Stimulated activated CD8-positive, alpha-beta memory T cell treated with anti-CD3 and anti-CD28 coated beads, Interleukin-7, amount 100 ng/mL, for 4 hours (primary cell): ENCODE measurements at regions not wholly inside any gene's neighbourhood (a gene's known extent, or its start where the extent isn't known, plus 50 kb on each side); places are given as distances from the start of the nearest gene placed in this dataset.

ENCODE experiments used
- DNase-seq, 2 donors: peaks; one replicate each; pipeline ENCODE4 v3.0.0-alpha.2; 2020; ENCODE audit warnings: low read depth in 2 of 2

DNA sequence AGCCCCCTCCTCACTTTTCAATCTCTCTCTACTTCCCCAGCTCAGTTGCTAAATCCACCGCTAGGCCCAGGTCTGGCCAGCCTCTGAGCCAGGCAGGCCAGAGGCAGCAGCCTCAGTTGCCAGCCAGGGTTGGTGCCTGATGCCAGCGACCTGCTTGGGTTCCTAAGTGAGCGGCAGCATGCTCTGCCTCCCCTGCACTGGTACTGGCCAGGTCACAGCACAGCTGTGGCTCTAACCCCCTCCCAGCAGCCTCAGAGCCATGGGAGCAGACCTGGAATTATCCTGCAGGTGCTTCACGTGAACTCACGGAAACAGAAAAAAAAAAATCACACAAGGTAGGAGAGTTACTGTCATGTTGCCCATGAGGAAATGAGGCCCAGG is 82.5 kb upstream of the ATF3 start:
- no peak for DNase-seq

DNA sequence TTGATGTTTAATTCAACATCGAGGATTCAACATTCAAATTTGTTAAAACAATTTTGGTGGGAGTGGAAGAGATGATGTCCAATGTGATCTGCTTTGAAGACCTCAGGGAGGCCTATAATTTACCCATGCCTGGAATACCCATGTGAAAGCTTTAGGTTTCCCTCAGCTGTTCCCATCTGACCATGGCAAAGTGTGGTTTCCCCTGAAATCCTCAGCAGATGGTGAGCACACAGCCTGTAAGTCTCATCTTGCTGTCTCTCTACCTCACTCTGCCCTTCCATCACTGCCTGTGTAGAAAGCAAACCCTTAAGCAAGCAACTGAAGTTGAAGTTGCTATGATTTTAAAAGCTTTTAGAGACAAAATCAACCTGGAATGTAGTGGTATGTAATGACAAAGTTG is 80.1 kb upstream of the ATF3 start:
- no peak for DNase-seq

DNA sequence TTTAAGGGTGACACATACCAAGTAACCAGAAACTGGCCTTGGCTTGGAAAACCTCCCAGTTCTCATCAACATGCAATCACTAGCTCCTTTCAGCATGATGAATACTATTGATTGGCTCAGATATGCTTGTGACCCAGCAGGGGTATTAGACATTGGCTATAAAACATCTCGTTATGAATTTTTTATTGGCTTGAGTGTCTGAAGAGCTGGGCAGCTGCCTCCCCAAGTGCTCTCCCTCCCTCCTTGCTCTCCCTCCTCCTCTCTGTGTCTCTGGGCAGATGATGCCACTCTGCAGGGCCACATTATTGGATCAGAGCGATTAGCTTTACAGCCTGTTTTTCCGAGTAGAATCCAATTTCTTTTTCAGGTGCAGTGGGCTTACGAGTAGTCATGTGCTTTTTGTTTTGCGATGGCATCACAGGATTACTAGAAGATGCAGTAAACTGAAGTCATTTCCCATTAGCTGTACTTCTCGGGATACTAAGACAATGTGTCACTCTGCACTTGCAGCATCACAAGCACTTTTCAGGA is 79.3 kb upstream of the ATF3 start:
- no peak for DNase-seq

DNA sequence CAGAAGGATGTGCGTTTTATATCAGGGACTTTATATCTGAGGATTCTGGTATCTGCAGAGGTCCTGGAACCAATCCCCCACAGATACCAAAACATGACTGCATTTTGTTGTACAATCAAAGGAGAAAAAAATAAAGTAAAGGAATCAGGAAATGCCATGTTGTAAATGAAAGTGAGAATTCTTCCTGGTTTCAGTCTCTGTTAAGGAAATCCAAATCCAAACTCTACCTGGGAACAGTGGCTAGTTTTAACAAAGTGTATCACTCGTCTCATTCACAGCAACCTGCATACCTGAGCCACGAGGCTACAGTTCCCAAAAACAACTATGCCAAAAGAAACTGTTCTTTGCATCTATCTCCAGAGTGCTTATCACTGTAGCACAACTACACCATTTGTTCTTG is 77.3 kb upstream of the ATF3 start:
- no peak for DNase-seq

DNA sequence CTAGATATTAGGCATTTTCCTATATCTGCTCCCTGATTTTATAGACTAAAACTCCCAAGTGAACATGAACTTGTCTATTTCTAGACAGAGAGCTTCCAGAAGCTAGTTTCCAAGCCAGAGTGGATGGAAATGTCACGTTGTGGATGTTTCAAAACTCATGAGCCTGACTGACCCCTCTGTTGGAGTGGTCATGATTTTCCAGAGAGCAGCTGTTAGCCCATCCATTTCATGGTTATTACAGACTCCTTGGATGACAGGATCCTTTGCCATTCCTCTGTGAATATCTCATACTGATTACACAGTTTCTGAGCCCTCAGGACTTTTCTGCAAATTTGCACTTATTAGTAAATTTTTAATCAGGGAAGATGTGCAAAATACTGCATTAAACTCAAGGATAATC is 76.8 kb upstream of the ATF3 start:
- no peak for DNase-seq

DNA sequence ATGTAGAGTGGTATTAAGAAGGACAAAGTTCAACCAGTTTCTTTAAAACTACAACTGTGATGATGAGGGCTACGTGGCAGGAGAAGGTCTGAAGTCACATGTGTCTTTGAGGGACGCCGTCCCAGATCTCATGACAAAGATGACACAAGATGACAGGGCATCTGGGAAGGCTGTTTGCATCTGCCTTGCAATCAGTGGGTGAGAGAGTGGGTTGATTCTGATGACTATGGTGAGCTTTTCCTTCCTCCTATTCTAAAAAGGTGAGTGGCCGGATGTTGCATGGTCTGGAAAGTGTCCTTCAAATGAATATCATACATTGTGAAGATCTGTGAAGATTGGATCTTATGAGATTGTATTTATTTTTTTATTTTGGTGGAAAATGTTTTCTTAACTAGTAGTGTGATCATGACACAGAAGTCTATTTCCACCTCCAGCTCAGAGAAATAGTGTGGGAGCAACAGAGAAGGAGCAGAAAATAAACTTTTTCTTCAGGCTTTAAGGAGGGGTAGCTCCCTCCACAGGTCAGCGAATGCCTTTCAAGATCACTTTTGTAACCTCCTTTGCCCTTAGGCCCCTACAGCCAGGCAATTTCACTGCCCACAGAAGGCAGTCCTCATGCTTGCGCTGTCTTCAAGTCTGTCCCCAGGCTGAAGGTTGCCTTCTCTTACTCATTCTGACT is 76.0 kb upstream of the ATF3 start:
- no peak for DNase-seq

DNA sequence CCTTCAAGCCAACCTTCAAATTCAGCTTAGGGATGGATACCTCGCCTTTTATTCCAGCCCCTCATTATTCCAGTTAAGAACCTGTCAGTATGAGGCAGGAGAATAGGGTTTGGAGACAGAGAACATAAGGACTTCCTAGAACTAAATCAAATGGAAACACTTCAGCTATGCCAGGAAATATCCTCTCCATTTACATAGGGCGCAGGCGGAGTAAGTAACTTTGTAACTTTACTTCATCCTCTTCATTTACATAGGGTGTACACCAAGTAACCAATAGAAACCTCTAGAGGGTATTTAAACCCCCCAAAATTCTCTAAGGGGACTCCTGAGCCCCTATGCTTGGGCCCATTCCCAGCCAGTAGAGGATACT is 75.4 kb upstream of the ATF3 start:
- DNase-seq, result no peak

DNA sequence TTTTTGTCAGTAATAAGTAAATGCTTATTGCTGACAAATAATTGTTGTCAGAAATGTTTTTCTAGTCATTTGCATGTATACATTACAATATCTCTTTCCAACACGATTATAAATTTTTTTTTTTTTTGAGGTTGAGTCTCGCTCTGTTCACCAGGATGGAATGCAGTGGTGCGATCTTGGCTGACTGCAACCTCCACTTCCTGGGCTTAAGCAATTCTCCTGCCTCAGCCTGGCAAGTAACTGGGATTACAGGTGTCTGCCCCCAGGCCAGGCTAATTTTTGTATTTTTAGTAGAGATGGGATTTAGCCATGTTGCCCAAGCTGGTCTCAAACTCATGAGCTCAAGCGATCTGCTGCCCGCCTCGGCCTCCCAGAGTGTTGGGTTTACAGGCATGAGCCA is 72.0 kb upstream of the ATF3 start:
- no peak for DNase-seq

DNA sequence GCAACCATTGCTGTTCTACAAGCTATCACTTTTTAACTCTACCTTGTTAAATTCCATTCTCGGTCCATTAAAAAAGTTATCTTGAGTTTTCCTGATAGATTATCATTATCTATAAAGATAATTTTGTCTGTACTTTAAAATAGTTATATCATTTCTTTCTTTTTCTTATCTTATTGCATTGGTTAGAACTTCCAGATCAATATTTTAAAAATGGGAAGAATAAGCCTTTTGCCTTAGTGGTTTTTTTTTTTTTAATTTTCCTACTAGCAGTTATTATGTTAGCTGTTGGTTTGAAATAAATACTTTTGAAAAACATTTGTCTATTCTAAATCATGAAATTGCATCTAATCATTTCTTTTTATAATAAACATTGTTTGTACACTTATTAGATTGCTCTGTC is 71.0 kb upstream of the ATF3 start:
- no peak for DNase-seq

DNA sequence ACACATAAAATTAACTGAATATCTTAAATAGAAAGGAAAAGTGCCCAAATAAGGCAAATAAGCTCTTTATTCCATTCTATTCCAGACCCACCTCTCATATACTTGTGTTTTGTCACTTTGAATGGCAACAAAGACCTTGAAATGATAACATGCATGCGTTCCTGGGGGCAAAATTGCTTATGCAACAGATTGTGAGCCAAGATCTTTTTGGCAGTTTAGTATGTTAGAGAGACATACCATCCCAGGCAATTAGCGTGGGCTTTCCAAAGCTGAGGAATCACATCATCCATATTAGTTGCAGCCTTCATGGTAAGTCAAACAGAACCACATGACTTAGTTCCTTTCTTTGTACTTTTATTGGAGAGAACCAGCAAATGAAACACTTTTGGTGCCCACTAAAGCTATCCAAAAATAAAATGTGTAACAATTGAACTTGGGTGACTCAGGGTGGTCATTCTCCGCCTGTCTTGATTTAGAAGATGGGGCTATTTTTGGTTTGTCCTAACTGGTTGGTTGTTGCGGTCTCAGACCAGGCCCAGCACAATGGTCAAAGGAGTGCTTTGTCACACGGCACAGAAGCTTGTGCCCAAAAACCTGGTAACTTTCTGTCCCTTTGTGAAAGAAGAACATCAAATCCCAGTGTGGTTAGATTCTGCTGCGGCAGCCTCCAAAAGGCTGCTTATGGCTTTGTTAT is 68.7 kb upstream of the ATF3 start:
- DNase-seq, result no peak

DNA sequence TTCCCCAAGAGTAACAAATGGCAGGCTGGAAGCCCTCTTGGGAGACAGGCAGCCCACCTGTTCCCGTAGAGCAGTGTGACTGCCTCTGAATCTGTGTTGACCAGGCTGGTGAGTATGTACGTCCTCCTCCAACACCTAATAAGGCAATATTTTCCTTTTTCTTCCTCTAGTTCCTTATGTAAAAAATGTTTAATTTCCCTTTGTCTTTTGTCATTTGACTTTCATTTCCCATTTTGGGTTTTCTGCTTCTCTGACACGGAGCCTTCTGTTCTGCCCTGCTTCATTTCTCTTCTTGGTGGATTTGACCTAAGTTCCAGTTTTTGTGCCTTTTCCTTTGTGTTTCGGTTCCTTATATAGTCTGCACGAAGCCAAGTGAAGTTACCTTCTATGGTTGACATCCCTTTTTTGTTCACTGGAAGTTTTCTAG is 65.8 kb upstream of the ATF3 start:
- no peak for DNase-seq

DNA sequence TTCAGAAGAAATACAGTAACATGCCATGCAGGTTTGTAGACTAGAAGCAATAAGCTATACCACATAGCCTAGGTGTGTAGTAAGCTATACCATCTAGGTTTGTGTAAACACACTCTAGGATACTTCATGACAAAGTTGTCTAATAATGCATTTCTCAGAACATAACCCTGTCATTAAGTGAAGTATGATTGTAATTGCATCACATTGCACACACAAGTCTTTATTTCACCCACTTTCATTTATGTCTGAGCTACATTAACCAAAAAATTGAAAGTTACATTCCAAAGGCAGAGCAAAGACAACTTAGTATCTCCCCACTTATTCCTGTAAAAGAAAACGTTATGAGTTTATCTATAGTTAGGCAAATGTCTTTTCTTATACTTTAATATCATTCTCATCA is 64.5 kb upstream of the ATF3 start:
- DNase-seq, result no peak

DNA sequence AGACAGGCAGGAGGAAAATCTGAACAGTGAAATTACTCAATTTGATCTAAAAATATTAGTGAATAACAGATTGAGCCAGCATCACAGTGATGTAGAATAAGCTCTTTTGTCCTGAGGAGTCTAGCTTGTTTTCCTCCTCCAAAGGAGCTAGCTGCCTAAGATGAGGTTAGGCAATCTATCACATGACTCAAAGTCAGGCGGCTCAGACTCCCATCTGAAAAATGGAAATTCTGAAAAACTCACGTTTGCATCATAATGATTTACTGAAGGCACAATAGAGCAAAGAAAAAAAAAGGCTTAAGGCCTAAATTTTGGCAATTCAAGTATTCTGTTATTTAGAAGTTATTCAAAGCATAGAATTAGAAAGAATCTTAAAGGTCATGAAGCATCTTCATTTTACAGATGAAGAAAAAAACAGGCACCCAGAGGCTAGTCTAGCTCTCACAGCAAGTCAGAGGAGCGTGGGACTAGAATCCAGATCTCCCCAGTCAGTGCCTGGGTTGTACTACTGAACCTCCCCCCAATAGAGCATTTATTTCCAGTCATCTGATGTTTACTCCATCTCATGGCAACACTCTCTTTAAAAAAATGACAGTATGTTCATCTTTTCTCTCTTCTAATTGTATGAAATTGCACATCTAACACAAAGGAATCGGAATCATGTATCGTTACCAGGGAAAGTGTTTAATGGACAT is 62.5 kb upstream of the ATF3 start:
- no peak for DNase-seq

DNA sequence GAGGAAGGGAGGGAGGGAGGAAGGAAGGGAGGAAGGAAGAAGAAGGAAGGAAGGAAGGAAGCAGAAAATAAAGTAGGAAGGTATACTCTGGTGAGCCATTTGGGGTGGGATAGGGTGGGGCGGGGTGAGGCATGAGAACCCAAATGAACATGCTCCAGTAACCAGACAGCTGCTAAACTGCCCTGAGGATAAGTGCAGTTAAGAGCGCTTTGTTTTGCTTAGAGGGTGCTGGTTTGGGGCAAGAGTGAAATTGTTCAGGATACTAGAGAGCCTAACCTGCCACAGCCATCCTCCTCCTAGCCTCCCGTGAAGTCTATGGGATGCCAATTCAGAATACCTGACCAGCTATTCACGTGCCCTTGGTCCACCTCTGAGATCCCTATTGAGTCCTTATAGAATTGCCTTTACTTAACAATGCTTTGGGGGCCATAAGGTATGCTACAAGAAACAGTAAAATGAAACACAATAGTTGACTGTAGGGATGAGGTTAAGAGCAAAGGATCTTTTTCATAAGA is 59.0 kb upstream of the ATF3 start:
- no peak for DNase-seq

DNA sequence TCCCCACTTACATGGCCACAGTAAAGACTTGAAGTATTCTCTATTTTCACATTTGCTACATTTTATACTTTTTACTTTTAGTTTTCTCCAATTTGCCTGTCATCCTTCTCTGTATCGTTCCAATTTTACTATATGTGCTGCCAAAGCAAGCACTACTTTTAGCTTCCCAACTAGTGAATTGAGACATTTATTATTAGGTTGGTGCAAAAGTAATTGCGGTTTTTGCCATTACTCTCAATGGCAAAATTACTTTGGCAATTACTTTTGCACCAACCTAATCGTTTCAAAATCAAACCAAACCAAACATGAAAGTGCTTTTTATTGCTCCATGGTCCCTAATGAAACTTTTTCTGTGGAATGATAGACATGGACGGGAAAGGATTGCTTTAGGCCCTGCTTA is 56.6 kb upstream of the ATF3 start:
- DNase-seq, result no peak

DNA sequence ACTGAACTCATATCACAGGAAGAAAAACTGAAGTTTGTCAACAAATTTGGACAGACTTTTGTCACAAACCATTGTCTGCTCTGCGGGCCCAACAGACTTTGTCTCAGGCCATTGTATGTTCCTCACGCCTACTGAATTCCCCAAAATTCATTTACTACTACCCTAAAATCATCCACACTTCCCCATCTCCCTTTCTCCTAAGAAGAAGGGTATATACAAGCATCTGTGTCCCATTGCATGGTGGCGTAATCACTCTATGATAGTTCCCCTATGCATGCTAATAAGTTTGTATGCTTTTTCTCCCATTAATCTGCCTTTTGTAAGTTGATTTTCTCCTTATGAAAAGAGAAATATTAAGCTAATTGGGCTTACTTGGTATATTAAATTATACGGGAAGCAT is 54.9 kb upstream of the ATF3 start:
- DNase-seq, result no peak

DNA sequence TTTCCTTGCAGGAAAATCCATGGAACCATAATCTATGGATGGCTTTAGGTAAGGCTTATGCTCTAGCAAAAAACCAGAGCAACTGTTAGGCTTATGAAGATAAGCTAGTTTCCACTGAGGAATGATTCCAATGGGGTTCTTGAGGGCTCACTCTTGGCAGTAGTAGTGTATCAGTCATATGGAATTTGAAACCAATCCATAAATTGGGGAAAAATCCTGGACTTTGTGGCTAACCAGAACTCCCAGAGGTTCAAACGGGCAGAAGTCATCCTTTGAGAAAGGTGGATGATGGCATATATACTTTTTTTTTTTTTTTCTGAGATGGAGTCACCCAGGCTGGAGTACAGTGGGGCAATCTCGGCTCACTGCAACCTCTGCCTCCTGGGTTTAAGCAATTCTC is 54.2 kb upstream of the ATF3 start:
- DNase-seq, result no peak

DNA sequence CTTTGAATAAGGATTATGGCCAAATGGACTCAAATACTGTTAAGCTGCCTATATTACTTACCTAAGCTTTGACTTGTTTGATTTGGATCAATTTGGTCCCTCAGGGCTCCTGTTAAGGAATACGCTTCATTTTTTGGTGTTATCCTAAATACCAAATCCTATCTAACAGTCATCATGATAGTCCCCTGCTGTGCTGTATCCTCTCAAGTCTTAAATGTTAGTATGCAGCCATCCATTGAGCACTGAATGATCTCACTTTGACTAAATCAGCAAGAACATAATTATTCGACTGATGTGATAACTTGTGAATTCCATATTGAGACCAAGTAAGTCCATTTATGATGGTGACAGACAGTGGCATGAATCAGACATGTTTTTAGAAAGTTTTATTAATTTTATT is 53.1 kb upstream of the ATF3 start:
- no peak for DNase-seq

DNA sequence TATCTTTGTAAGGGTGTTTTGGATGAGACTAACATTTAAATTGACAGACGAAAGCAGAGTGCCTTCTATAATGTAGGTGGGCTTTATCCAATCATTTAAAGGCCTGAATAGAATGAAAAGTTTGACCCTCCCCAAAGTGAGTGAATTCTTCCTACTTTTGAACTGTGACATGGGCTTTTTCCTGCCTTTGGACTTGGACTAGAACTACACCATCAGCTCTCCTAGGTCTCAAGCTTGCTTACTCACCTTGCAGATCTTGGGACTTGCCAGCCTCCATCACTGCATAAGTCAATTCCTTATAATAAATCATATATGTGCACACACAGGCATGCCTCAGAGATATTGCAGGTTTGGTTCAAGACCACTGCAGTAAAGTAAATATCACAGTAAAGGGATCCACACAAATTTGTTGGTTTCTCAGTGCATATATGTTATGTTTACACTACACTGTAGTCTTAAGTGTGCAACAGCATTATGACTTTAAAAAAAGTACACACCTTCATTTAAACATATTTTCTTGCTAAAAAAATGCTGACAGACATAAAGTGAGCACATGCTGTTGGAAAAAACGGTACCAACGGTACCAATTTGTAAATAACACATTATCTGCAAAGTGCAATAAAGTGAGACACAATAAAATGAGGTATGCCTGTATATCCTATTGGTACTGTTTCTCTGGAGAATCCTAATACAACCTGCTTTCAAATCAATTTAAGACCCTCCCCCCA is 51.6 kb upstream of the ATF3 start:
- no peak for DNase-seq

DNA sequence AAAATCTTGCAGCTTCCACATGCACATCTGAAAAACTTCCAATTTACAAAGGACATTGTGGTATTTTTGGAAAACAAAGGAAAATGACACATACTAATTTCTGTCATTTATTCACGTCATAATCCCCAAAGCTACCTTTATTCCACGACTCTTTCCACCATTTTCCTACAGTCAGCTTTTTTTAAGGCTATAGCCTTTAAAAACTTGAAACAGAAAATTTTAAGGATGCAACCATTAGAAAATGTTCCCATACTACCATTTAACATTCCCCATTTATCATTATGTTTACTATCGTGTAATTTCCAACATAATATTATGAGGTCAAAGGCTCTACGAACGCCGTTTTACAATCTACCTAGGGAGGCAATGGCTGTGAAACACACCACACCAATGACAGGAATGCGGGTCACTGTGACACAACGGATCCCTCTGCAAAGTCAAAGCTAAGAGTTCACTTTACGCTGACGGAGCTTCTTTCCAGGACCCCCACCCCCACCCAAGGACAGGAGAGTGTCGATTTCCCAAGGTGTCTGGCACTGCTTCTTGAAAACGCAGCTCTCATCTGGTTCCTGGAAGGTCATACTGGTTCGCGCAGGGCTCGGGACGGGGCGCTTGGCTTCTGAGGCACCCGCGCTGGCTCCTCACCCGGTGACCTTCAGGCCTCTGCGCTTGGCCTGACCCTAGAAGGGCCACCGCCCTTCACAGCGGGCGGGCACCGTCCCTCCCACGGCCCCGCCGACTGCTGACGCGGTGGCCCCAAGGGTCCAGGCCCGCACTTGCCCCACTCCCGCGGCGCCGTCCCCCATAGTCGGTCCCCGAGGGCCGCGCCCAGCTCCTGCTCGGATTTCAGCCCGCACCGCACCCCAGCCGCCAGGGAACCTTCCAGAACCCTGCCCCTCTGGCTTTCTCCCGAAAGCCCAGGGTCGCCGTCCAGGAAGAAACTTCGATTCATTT is 50.5 kb upstream of the ATF3 start:
- peak in 1 of 2 donors; percentile 5 for DNase-seq
